GM23338 (cell line): ENCODE measurements at regions not wholly inside any gene's neighbourhood (a gene's known extent, or its start where the extent isn't known, plus 50 kb on each side); places are given as distances from the start of the nearest gene placed in this dataset.

Source experiments
- ATAC-seq: fragments of 200-7000 bp; cut with Tn5 transposase; 3 replicates; pipeline ENCODE4 v1.9.1; 2020
- DNase-seq: peaks from one replicate; pipeline ENCODE4 v3.0.0-alpha.2; 2015; ENCODE audit warnings: low spot score
- H2AFZ ChIP-seq: fragments of 200-600 bp; sonication (generic); 2 replicates; pipeline ENCODE4 v1.8.0; 2016; ENCODE audit warnings: antibody characterized with exemption, mild to moderate bottlenecking, moderate library complexity
- H3F3A ChIP-seq: fragments of 200-600 bp; sonication (generic); replicated peaks from 2 replicates; pipeline ENCODE4 v1.8.0; 2017; ENCODE audit warnings: antibody characterized with exemption, mixed run types, low read depth
- H3K27ac ChIP-seq: fragments of 200-600 bp; sonication (generic); 2 replicates; pipeline ENCODE4 v1.6.1; 2016; ENCODE audit warnings: low read depth
- H3K27me3 ChIP-seq: fragments of 200-600 bp; sonication (generic); 2 replicates; pipeline ENCODE4 v1.8.0; 2016; ENCODE audit warnings: mild to moderate bottlenecking, mixed run types, moderate library complexity; ENCODE audit not compliant: insufficient read depth
- H3K36me3 ChIP-seq: fragments of 200-600 bp; sonication (generic); 2 replicates; pipeline ENCODE4 v1.8.0; 2016; ENCODE audit warnings: mild to moderate bottlenecking; ENCODE audit not compliant: insufficient read depth
- H3K4me1 ChIP-seq: fragments of 200-600 bp; sonication (generic); 2 replicates; pipeline ENCODE4 v1.8.0; 2016; ENCODE audit warnings: mild to moderate bottlenecking, moderate library complexity; ENCODE audit not compliant: insufficient read depth
- H3K4me2 ChIP-seq: fragments of 200-600 bp; sonication (generic); 2 replicates; pipeline ENCODE4 v1.7.1; 2017; ENCODE audit warnings: mixed run types
- H3K4me3 ChIP-seq: fragments of 200-600 bp; sonication (generic); 2 replicates; pipeline ENCODE4 v1.6.1; 2016; ENCODE audit warnings: mixed run types
- H3K79me2 ChIP-seq: fragments of 200-600 bp; sonication (generic); replicated peaks from 2 replicates; pipeline ENCODE4 v1.8.0; 2017; ENCODE audit warnings: mild to moderate bottlenecking; ENCODE audit not compliant: insufficient read depth
- H3K9me2 ChIP-seq: fragments of 200-600 bp; sonication (generic); 2 replicates; pipeline ENCODE4 v1.8.0; 2017; ENCODE audit not compliant: insufficient read depth
- H4K20me1 ChIP-seq: fragments of 200-600 bp; sonication (generic); replicated peaks from 2 replicates; pipeline ENCODE4 v1.8.0; 2017; ENCODE audit warnings: mild to moderate bottlenecking; ENCODE audit not compliant: insufficient read depth
- H3K27ac Mint-ChIP-seq: 2 replicates; pipeline ENCODE4 v1.8.0; 2020; ENCODE audit warnings: inconsistent platforms, mild to moderate bottlenecking, moderate library complexity, mixed read lengths
- H3K27me3 Mint-ChIP-seq: 3 replicates; pipeline ENCODE4 v1.8.0; 2022; ENCODE audit warnings: low read depth, mild to moderate bottlenecking, moderate library complexity, mixed read lengths, inconsistent platforms; ENCODE audit not compliant: insufficient read depth, poor library complexity
- H3K36me3 Mint-ChIP-seq: 3 replicates; pipeline ENCODE4 v1.8.0; 2021; ENCODE audit warnings: low read depth, mild to moderate bottlenecking, inconsistent platforms, moderate library complexity, mixed read lengths
- H3K4me1 Mint-ChIP-seq: 3 replicates; pipeline ENCODE4 v1.8.0; 2020; ENCODE audit warnings: mild to moderate bottlenecking, inconsistent platforms, mixed read lengths
- H3K4me3 Mint-ChIP-seq: 3 replicates; pipeline ENCODE4 v1.8.0; 2021; ENCODE audit warnings: moderate library complexity, mild to moderate bottlenecking, inconsistent platforms, mixed read lengths
- H3K9me3 Mint-ChIP-seq: 3 replicates; pipeline ENCODE4 v1.8.0; 2020; ENCODE audit warnings: moderate library complexity, mild to moderate bottlenecking, inconsistent platforms, mixed read lengths
- CREB1 ChIP-seq: fragments of 250-450 bp; sonication (Bioruptor Pico); IDR thresholded peaks from 2 replicates; pipeline ENCODE4 v1.5.0; 2020; ENCODE audit warnings: low read depth, mild to moderate bottlenecking, moderate library complexity
- EZH2 ChIP-seq: fragments of 200-600 bp; sonication (generic); IDR thresholded peaks from one replicate; pipeline ENCODE4 v1.8.0; 2017; ENCODE audit warnings: antibody characterized with exemption, mild to moderate bottlenecking, low read depth; ENCODE audit not compliant: unreplicated experiment
- EZH2phosphoT487 ChIP-seq: fragments of 200-600 bp; sonication (generic); IDR thresholded peaks from one replicate; pipeline ENCODE4 v1.8.1; 2018; ENCODE audit warnings: antibody characterized with exemption; ENCODE audit not compliant: unreplicated experiment
- JUNB ChIP-seq: IDR thresholded peaks from one replicate; pipeline ENCODE4 v1.6.1; 2016; ENCODE audit warnings: antibody characterized with exemption; ENCODE audit not compliant: unreplicated experiment
- NANOG ChIP-seq: IDR thresholded peaks from 2 replicates; pipeline ENCODE4 v1.6.1; 2016; ENCODE audit warnings: antibody characterized with exemption, borderline replicate concordance
- POLR2AphosphoS5 ChIP-seq: IDR thresholded peaks from 2 replicates; pipeline ENCODE4 v1.6.1; 2016; ENCODE audit warnings: antibody characterized with exemption, low read depth
- STAT1 ChIP-seq: IDR thresholded peaks from one replicate; pipeline ENCODE4 v1.6.1; 2016; ENCODE audit warnings: antibody characterized with exemption; ENCODE audit not compliant: unreplicated experiment
- ZNF114 ChIP-seq: fragments of 250-450 bp; sonication (Bioruptor Pico); IDR thresholded peaks from 2 replicates; pipeline ENCODE4 v1.5.0; 2020; ENCODE audit warnings: mild to moderate bottlenecking, moderate library complexity
- ZNF331 ChIP-seq: fragments of 250-450 bp; sonication (Bioruptor Pico); IDR thresholded peaks from 2 replicates; pipeline ENCODE4 v1.5.0; 2020; ENCODE audit warnings: low read depth, mild to moderate bottlenecking, moderate library complexity
- TF ChIP-seq, protein P1 (sequence below): fragments of 250-450 bp; sonication (Bioruptor Pico); IDR thresholded peaks from 2 replicates; pipeline ENCODE4 v1.5.0; 2020; ENCODE audit warnings: mild to moderate bottlenecking, moderate library complexity
- TF ChIP-seq, protein P2 (sequence below): IDR thresholded peaks from 2 replicates; pipeline ENCODE4 v1.6.1; 2016; ENCODE audit warnings: antibody characterized with exemption
- TF ChIP-seq, protein P3 (sequence below), 2 experiments: fragments of 200-600 bp in 1 of 2; sonication (generic) in 1 of 2; conservative IDR thresholded peaks; 2 replicates each; pipeline versions ENCODE4 v1.5.1 to v1.6.1; 2016 to 2017; ENCODE audit warnings: antibody characterized with exemption in 2 of 2, low read depth in 2 of 2, mild to moderate bottlenecking in 2 of 2, moderate library complexity in 1 of 2
- TF ChIP-seq, protein P4 (sequence below): IDR thresholded peaks from one replicate; pipeline ENCODE4 v1.6.1; 2018; ENCODE audit warnings: antibody characterized with exemption; ENCODE audit not compliant: unreplicated experiment

DNA sequence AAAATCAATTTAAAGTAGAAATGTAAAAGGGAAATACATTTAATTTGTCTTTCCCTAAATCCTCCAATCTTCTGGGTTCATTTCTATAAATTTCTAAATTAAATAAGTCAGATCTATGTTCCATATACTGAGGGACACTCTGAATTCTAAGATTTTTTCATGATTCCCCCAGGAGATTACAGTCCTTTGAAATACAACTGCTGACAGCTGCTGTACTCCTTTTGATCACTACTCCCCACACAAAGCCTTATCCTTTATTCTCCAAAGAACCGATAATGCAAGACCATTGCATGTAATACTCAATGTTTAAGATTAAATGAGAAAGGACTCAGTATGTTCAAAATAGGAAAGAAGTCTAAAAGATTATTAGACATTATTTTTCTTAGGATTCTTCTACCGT, 865.7 kb downstream of the EPHA3 start:
- Mint-ChIP-seq H3K4me1 (no peaks in the 10 kb centered on the region), H3K9me3 (peaks cover 1% of the 10 kb centered on the region; the same call in 2 of the 3 replicates), H3K27me3 (peaks cover 3% of the 10 kb centered on the region), H3K27ac (no peak overlapping the region), H3K36me3 (peaks cover 1% of the 10 kb centered on the region; the same call in 1 of the 3 replicates), H3K4me3 (no peak overlapping the region)
- DNase-seq (no peak), ATAC-seq (no peak)
- Histone ChIP-seq H2AFZ (no peak overlapping the region), H3K36me3 (no peaks in the 10 kb centered on the region), H3K9me2 (no peaks in the 10 kb centered on the region), H4K20me1 (no peaks in the 10 kb centered on the region), H3K27ac (no peak overlapping the region), H3K4me1 (no peaks in the 10 kb centered on the region), H3F3A (no peaks in the 10 kb centered on the region), H3K4me2 (no peak overlapping the region), H3K4me3 (no peak overlapping the region), H3K27me3 (no peaks in the 10 kb centered on the region), H3K79me2 (no peaks in the 10 kb centered on the region)
- TF ChIP-seq CREB1 (CRISPR knock-in tag) = no peak
- TF ChIP-seq, protein P1, sequence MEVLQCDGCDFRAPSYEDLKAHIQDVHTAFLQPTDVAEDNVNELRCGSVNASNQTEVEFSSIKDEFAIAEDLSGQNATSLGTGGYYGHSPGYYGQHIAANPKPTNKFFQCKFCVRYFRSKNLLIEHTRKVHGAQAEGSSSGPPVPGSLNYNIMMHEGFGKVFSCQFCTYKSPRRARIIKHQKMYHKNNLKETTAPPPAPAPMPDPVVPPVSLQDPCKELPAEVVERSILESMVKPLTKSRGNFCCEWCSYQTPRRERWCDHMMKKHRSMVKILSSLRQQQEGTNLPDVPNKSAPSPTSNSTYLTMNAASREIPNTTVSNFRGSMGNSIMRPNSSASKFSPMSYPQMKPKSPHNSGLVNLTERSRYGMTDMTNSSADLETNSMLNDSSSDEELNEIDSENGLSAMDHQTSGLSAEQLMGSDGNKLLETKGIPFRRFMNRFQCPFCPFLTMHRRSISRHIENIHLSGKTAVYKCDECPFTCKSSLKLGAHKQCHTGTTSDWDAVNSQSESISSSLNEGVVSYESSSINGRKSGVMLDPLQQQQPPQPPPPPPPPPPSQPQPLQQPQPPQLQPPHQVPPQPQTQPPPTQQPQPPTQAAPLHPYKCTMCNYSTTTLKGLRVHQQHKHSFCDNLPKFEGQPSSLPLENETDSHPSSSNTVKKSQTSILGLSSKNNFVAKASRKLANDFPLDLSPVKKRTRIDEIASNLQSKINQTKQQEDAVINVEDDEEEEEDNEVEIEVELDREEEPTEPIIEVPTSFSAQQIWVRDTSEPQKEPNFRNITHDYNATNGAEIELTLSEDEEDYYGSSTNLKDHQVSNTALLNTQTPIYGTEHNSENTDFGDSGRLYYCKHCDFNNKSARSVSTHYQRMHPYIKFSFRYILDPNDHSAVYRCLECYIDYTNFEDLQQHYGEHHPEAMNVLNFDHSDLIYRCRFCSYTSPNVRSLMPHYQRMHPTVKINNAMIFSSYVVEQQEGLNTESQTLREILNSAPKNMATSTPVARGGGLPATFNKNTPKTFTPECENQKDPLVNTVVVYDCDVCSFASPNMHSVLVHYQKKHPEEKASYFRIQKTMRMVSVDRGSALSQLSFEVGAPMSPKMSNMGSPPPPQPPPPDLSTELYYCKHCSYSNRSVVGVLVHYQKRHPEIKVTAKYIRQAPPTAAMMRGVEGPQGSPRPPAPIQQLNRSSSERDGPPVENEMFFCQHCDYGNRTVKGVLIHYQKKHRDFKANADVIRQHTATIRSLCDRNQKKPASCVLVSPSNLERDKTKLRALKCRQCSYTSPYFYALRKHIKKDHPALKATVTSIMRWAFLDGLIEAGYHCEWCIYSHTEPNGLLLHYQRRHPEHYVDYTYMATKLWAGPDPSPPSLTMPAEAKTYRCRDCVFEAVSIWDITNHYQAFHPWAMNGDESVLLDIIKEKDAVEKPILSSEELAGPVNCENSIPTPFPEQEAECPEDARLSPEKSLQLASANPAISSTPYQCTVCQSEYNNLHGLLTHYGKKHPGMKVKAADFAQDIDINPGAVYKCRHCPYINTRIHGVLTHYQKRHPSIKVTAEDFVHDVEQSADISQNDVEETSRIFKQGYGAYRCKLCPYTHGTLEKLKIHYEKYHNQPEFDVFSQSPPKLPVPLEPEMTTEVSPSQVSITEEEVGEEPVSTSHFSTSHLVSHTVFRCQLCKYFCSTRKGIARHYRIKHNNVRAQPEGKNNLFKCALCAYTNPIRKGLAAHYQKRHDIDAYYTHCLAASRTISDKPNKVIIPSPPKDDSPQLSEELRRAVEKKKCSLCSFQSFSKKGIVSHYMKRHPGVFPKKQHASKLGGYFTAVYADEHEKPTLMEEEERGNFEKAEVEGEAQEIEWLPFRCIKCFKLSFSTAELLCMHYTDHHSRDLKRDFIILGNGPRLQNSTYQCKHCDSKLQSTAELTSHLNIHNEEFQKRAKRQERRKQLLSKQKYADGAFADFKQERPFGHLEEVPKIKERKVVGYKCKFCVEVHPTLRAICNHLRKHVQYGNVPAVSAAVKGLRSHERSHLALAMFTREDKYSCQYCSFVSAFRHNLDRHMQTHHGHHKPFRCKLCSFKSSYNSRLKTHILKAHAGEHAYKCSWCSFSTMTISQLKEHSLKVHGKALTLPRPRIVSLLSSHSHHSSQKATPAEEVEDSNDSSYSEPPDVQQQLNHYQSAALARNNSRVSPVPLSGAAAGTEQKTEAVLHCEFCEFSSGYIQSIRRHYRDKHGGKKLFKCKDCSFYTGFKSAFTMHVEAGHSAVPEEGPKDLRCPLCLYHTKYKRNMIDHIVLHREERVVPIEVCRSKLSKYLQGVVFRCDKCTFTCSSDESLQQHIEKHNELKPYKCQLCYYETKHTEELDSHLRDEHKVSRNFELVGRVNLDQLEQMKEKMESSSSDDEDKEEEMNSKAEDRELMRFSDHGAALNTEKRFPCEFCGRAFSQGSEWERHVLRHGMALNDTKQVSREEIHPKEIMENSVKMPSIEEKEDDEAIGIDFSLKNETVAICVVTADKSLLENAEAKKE (CRISPR knock-in tag) = no peak
- no peak for TF ChIP-seq EZH2phosphoT487
- TF ChIP-seq STAT1 = no peak
- no peak for TF ChIP-seq POLR2AphosphoS5
- TF ChIP-seq, protein P2, sequence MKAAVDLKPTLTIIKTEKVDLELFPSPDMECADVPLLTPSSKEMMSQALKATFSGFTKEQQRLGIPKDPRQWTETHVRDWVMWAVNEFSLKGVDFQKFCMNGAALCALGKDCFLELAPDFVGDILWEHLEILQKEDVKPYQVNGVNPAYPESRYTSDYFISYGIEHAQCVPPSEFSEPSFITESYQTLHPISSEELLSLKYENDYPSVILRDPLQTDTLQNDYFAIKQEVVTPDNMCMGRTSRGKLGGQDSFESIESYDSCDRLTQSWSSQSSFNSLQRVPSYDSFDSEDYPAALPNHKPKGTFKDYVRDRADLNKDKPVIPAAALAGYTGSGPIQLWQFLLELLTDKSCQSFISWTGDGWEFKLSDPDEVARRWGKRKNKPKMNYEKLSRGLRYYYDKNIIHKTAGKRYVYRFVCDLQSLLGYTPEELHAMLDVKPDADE = no peak
- no peak for TF ChIP-seq NANOG
- TF ChIP-seq, protein P3, sequence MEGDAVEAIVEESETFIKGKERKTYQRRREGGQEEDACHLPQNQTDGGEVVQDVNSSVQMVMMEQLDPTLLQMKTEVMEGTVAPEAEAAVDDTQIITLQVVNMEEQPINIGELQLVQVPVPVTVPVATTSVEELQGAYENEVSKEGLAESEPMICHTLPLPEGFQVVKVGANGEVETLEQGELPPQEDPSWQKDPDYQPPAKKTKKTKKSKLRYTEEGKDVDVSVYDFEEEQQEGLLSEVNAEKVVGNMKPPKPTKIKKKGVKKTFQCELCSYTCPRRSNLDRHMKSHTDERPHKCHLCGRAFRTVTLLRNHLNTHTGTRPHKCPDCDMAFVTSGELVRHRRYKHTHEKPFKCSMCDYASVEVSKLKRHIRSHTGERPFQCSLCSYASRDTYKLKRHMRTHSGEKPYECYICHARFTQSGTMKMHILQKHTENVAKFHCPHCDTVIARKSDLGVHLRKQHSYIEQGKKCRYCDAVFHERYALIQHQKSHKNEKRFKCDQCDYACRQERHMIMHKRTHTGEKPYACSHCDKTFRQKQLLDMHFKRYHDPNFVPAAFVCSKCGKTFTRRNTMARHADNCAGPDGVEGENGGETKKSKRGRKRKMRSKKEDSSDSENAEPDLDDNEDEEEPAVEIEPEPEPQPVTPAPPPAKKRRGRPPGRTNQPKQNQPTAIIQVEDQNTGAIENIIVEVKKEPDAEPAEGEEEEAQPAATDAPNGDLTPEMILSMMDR (conservative IDR thresholded peaks at IDR 0.05; ENCODE audit: low read depth in 2 of 2) = no peak
- TF ChIP-seq, protein P4, sequence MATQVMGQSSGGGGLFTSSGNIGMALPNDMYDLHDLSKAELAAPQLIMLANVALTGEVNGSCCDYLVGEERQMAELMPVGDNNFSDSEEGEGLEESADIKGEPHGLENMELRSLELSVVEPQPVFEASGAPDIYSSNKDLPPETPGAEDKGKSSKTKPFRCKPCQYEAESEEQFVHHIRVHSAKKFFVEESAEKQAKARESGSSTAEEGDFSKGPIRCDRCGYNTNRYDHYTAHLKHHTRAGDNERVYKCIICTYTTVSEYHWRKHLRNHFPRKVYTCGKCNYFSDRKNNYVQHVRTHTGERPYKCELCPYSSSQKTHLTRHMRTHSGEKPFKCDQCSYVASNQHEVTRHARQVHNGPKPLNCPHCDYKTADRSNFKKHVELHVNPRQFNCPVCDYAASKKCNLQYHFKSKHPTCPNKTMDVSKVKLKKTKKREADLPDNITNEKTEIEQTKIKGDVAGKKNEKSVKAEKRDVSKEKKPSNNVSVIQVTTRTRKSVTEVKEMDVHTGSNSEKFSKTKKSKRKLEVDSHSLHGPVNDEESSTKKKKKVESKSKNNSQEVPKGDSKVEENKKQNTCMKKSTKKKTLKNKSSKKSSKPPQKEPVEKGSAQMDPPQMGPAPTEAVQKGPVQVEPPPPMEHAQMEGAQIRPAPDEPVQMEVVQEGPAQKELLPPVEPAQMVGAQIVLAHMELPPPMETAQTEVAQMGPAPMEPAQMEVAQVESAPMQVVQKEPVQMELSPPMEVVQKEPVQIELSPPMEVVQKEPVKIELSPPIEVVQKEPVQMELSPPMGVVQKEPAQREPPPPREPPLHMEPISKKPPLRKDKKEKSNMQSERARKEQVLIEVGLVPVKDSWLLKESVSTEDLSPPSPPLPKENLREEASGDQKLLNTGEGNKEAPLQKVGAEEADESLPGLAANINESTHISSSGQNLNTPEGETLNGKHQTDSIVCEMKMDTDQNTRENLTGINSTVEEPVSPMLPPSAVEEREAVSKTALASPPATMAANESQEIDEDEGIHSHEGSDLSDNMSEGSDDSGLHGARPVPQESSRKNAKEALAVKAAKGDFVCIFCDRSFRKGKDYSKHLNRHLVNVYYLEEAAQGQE = no peak
- TF ChIP-seq EZH2 = no peak
- no peak for TF ChIP-seq ZNF331
- no peak for TF ChIP-seq JUNB
- no peak for TF ChIP-seq ZNF114 (CRISPR knock-in tag)
